CD4-positive, alpha-beta T cell treated with Interleukin-4 for 1 hour (primary cell): ENCODE measurements at regions not wholly inside any gene's neighbourhood (a gene's known extent, or its start where the extent isn't known, plus 50 kb on each side); places are given as distances from the start of the nearest gene placed in this dataset.
A peak's percentile ranks its signal among the peaks of the same experiment; 100 is the strongest.

Source experiments
- DNase-seq, 2 donors: peaks; one replicate each; pipeline ENCODE4 v3.0.0-alpha.2; 2020 to 2022

DNA sequence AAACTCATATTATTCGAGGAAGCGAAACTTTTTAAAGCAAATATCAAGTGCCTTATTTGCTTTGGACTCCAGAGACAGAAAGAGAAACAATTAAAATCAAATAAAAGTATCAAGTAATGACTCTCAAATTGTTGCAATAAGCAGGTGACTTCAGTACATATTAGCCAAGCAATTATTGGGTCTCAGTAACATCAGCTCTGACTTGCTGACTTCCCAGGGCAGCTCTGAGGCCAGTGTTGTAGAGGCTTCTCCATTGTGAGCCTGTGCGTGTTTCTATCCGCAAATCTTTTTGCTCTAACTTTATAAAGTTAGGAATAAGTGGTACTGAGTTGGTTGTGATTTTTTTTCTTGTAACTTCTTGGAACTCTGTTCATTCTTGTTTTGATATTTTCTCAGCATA is 186.8 kb upstream of the PRLR start:
- no peak for DNase-seq

DNA sequence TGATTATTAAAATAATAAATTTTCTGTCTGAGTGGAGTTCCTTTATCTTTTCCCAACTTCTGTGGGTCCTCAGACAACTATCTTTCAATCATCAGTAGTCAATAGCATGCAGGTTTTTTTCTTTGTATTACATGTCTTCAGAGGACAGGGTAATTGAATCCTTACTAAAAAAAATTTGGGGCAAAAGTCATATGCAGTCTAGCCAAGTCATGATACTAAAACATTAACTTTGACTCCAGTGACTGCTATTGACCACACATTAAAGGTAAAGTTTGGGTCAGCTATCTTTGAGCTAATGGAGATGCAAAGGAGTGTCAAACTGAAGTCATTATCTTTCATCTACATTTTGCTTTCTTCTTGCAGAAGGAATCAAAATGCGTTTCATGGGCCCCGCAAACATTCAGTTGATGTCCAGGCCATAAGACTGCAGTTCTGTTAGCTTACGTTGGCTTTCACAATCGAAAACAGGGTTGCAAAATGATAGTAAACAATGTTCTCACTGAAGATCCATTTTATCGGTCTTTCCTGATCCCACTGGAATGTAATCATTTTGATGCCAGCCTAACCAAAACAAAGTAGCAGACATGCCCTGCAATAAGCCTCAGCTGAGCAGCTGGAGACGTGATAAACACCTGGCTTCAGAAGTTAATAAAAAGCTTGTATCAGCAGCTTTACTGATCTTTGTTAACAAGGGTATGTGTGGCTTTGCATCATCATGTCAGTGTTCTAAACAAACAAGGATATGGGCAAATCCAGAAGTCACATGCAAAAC is 186.1 kb upstream of the PRLR start:
- DNase-seq: no peak

DNA sequence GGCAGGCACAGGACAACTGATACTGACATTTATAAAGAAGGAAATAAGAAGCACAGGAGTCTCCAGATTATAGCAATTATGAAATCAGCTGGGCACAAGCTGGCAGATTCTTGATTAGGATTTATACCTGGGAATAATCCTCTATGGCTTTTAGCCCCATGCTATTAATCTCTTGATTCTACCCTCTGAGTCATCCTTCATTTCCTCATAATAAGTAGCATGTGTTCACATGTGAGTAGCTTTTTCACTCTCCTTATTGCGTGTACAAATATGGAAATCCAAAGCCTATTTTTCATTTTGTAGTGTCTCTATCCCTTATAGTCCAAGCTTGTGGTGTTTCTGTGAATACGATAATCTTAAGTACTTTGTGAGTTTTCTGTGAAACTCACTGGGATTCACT is 185.0 kb upstream of the PRLR start:
- DNase-seq: no peak

DNA sequence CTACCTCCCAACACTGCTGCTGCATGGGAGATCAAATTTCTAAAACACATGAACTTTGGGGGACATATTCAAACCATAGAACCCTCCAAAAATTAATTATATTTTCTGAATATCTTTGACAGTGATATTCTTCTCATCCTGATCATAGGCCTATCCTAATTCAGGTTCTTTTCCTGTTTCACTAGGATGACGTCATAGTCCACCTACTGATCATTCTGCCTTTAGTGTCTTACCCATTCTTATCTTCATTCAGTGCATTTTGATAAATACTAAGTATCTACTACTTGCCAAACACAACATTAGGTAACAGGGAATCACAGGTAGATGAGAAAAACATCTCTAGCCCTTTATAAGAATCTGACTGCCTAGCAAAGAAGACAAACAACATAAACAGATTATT is 179.1 kb upstream of the PRLR start:
- no peak for DNase-seq

DNA sequence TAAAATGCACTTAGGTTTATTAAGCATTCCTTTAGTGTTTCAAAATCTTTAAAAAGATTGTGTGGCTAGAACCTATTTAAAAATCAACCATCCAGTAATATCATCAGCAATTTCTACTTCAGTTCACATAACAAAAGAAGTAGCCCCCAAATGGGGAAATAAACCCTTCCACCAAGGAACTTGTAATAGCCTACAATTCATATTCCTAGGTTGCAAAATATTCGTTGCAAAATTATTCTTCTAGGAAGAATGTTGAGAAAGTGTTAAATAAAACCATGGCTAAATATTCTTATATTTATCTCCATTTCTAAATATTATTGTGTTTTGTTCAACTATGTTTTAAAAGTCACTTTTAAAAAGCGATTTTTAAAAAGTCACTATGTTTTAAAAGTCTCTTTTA is 177.9 kb upstream of the PRLR start:
- DNase-seq: no peak

DNA sequence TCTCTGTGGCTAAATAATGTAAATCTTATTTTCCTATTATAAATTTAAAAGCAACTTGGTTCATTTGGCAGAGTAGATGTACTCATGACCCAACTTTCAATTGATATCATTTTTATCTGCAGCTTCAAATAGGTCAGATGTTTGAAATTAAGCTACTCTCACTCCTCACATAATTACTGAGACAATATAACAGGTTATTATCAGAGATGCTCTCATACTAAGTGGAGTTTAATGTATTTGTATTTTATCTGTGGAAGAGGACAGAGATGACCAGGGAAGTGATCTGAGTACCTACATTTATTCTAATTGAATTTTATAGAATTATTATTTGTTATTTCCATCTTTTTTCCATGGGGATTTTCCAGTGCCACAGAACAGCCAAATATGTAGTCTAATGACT is 177.4 kb upstream of the PRLR start:
- no peak for DNase-seq

DNA sequence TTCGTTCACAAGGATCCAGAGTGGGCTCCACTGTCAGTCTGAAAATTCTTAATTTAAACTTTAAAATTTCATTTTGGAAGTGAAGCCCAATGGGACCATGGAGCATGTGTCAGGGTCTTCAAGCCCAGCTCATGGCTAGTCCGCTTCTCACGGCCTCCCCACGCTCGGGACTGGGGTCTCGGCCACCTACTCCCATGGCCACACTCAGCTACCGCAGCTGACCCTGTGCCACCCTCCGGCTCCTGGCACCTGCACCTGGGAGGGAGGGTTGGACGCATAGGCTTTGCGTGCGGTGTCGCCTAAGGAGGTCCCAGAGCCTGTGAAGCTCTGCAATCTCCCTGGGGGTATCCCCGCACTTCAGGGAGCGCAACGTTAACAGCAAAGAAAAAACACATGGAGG is 175.7 kb upstream of the PRLR start:
- no peak for DNase-seq

DNA sequence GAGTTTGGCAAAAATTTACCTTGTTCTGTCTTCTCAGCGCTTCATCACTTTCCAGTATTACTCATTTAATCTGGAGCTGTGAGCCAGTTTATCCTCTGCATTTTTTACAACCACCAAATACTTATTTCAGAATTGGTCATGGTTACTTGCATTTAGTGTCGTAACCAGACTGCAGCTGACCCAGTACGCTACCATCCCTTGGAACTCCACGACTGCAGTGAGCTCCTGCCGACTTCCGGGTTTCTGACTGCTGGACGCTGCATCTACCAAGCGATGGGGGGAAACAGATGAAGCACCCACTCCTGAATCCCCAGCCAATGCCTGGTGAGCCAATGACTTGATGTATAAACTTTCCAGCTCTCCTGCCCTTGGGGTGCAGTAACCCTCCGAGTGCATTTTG is 174.4 kb upstream of the PRLR start:
- no peak for DNase-seq

DNA sequence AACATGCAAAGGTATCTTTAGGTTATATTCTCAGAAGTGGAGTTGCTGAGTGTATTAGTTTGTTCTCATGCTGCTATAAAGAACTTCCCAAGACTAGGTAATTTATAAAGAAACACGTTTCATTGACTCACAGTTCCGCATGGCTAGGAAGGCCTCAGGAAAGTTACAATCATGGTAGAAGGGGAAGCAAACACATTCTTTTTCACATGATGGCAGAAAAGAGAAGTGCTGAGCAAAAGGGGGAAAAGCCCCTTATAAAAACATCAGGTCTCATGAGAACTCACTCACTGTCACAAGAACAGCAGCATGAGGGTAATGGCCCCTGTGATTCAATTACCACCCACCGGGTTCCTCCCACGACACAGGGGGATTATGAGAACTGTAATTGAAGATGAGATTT is 163.6 kb upstream of the PRLR start:
- peak in 1 of 2 donors; percentile 17 for DNase-seq

DNA sequence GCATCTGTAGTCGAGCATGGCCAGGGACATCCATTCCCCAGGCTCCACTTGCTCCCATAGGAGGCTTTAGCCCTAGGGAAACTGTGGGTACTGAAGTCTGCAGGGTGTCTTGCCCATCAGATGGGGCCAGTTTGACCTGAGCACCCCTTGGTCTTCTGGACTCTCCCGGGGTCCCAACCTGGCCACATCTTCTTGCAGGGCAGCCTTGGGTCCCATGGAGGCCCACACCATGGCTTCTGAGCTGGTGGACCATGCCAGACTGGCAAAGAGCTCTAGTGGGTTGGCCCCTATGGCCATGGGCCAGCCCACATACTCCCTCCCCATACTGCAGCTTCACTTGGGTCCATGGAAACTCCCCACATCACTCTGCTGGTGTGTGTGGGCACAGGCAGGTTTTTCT is 154.4 kb upstream of the PRLR start:
- DNase-seq: no peak

DNA sequence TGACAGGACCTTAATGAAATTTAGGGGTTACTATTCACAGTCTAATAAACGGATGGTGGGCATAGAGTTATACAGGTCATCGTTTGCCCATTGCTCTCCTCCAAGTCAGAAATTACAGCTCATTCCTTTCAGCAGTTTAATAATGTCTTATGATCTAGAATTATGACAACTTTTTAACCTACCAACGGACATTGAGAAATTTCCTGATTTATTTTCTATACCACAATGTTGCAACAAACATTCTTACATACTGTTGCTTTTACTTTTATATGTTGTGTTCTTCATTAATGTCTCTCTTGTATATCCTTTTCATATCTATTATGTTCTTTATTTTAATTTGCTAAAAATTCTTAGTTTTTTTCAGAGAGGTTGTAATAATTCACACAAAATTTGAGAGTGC is 152.8 kb upstream of the PRLR start:
- DNase-seq: no peak

DNA sequence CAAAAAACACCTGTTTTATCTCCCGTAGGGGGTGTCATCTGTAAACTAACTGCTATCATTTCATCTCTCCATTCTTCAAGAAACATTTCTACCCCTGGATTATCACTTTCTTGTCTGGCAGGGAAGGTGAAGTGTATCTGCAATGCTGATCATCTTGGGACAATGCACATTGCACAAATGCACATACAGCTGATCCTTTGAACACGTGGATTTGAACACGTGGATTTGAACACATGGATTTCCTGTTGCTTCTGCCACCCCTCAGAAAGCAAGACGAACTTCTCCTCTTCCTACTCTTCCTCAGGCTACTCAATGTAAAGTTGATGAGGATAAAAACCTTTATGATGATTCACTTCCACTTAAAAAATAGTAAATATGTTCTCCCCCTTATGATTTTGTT is 147.4 kb upstream of the PRLR start:
- DNase-seq: no peak

DNA sequence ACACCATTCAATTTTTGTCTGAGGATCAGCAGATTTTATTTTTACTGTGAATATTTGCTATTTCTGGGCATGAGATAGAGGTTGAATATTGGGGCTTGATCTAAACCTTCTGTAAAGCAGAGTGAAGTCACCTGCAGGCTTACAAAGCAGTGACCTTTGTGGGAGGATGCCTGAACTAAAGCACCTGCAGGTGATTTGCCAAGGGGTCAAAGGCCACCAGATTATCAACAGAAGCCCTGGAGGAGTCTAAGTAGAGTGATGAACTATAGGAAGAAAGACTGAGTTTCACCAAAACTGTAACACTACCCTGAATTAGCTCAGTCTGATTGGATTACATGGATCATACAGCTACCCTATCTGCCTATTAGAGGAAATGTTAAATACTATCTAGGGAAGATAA is 144.3 kb upstream of the PRLR start:
- no peak for DNase-seq

DNA sequence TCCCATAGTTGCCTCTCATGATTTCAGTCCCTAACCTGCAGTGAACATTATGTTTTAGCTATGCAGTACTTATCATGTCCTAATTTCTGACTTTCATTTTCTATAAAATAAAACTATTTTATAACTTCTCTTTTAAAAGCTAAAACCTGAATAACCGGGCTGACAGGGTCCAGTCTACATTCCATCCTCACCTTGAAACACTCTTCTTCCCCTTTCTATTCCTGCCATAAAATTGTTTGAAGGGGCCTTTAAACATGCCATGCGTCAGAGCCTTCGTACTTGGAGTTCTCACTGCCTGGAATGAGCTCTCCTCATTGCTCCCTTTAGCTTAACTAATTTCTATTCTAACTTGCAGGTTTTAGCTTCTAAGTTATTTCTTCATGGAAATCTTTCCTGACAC is 143.0 kb upstream of the PRLR start:
- no peak for DNase-seq

DNA sequence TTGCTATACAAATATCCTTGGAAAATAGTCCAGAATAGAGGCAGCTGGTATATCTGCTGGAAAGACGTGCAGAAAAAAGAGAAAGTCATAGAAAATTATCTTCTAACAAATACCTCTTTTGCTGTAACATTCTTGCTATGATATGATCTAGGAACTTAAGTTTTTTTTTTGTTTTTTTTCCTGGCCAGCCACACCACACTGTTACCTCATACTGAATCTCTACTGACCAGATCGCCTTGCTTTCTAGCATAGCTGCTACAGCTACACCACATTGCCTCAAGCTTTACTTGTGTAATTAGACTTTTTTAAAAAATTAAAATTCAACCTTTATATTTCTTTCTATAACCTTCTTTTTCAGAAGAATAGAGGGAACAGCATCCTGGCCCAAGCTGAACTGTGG is 142.2 kb upstream of the PRLR start:
- DNase-seq: no peak

DNA sequence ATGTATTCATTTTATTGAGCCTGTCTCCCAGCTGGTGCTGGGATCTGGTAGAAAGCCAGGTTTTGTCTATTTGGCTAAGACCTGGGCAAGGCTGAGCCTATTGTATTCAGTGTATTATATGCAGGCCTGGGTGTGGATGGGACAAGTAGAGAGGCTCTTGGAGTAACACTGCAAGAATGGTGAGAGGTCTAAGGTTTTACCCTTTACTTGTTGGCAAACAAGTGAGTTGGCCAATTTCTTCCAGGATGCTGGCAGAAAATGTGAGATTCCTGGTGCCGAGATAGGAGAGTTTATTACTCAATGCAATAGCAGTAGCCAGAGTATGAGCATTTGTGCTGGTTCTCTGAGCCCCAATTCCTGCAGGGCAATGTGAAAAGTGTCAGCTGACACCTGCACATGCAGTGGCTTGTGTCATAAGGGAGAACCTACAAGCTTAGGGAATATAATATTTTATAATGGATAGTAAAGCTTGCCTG is 141.7 kb upstream of the PRLR start:
- no peak for DNase-seq

DNA sequence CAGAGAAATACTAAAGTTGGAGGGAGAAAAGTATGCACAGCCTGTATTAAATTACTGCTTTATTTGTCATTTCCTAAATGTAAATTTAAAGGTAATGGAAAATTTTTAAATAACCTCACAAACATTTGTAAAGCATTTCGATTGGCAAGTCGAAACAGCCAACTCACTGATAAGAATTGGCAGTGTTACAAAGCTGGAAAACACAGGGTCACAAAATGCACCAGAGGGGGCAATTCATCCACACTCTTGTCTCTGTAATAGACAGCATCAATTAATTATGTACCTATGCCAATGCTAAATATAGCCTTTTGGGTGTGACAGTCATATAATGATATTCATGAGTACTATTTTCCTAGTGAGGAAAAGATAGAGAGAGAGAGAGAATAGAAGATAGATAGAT is 140.6 kb upstream of the PRLR start:
- no peak for DNase-seq

DNA sequence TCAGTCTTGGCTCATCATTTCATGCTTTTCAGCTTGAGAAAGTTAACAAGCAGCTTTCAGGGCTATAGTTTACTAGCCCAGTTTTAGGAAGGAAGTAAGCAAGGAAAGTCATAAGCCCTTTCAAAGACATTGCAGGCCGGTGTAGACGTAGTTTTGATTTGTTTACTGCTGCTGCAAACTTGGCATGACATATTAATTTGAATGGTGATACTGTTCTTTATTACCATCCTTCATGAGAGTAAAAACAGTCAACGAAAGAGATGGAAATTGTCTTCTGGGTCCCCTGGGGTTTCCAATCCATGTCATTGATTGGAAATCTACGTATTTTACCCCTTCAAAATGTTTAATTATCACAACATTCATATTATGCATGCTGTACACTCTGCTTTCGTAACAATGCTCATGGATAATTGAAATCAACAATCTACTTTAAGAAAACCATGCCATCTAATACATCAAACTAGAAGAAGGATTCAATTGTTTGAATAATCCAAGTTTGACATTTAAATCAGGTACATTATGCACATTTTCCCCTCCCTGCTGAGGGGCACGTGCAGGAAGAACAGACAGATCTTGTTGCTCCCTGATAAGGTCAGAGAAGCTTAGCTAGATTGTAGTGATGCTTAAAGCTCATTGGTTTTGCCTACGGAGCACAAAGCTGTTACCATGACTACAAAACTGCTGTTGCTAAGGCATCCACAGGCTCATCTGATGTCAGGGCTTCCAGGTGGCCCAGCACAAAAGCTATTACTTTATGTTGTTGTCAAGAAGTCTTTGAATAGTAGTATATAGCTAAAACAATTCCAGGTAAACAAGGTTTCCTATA is 139.9 kb upstream of the PRLR start:
- DNase-seq: no peak

DNA sequence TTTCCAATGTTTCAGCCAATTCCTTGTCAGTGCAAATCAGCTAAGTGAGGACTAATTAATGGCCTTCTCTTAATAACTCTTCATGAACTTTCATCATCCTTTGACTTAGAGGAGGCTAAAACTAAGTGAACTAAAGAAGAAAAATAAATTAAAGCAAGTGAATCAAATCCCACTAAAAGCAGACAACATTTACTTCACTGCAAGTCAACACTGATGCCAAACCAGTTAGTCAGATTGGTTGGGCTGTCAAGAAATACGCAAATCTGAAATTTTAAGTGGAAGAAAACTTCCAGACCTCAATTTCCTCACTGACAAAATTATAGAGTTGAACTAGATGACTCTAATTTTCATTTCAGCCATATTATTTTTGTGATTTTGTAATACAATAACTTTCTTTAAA is 137.2 kb upstream of the PRLR start:
- no peak for DNase-seq

DNA sequence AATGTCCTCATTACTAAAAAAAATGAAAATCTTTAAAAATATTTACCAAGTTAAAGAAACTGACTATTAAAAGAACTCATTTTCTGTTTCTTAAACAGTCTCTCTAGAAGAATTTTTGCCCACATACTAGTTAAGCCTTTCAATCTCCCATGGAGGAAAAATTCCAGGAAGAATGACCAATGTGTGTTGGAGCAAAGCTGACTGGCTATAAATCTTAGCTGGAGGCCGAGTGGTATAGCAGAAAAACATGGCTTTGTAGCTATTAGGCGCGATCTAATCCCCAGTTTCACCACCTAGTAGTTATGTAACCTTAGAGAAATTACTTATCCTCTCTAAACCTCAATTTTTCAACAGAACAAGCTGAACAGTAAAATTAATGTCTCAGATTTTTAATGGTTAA is 135.5 kb upstream of the PRLR start:
- no peak for DNase-seq

DNA sequence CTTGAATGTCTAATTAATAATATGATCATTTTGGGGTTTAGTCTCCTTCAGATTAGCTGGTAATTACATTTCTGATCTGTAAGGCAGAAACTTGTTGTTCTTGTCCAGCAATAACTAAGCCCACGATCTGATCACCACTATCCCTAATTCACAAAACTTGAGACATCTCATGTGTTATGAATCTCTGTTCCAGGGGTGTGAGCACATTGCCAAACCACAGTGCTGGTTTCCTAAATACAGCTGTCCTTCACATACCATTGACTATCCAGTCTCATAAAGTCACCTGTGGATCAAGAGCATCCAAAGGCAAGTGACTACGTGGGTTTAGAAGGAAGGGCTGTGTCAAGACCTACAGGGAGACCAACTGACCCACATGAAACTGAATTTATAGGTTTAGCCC is 134.1 kb upstream of the PRLR start:
- no peak for DNase-seq

DNA sequence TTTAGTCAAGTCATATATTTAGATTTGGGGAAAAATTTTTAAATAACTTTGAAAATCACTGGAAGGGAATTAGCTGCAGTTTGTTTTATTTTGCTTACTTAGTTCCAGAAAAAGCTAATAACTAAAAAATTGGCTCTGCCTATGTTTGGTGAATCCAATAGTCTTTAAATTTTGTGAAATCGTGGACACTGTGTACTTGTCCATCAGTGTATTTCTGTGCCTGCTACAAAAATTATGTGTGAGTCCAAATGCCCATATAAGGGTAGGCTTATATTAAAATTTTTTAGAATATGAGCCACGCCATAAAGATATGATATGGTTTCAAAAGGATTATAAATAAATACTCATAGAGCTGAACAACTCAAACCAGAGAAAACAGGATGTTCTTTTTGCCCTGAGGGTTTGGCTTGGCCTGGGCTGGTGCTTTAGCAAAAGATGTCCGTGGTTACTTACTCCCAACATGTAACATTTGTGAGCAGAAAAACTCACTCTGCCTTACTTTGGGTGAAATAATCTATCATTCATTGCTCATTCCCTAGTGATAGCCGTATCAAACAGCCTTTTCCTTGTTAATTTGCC is 133.2 kb upstream of the PRLR start:
- no peak for DNase-seq

DNA sequence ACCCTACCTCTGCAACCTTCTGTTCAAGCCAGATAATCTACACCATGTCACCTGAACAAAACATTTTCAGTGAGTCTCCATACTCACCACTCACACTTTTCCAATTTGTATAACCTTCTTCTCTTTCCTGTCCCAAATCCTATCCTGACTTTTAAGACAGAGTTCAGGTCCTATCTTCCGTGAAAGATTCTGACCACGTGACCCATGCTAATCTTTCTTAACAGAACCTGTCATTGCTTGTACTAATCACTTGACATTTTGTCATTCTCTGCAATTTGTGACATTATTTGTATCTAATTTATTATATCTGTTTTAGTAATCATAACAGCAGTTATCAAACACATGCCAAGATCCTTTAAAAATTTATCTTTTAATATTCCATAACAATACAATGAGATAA is 132.5 kb upstream of the PRLR start:
- DNase-seq: no peak

DNA sequence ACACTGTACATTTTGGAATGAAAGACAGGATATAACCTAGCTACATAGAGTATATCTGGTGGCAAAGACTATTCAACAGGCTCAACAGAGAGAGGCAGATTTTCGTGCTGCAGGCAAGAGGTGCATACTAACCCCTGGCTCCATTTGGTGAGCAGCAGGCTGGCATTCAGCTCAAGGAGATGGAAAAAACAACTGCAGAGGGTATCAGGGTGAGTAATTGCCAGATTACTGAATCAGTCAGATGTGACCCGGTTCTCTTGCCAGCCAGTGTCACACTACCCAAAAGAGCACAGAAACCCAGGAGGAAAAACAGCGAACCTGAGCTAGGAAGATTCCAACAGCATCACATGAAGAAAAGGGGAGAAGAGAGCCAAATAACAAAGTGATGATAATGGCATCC is 130.4 kb upstream of the PRLR start:
- DNase-seq: no peak
